ENCODE measurements at regions not wholly inside any gene's neighbourhood (a gene's known extent, or its start where the extent isn't known, plus 50 kb on each side); places are given as distances from the start of the nearest gene placed in this dataset.
"Not testable (repeated sequence)": the region's sequence is repeated elsewhere in the genome, so short reads cannot be mapped to it uniquely, and the experiment has no call there.

DNA sequence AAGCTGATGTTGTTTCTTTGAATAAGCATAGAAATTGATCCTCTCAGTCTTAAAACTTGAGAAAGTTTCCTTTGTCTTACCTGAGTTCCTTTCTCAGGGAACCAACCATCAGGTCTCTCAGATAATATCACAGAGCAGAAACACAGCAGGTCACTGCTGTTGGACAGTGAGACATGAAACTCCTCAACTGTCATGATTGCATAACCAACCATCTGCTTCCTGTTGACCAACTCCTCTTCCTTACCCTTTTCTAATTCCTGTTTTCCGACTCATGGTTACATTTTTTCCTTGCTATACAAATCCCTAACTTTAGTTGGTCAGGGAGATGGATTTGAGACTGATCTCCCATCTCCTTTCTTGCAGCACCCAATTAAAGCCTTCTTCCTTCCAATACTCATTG, 845.3 kb downstream of the FAM181B start:
- no peak for DNase-seq (ENCODE audit: low read depth)

DNA sequence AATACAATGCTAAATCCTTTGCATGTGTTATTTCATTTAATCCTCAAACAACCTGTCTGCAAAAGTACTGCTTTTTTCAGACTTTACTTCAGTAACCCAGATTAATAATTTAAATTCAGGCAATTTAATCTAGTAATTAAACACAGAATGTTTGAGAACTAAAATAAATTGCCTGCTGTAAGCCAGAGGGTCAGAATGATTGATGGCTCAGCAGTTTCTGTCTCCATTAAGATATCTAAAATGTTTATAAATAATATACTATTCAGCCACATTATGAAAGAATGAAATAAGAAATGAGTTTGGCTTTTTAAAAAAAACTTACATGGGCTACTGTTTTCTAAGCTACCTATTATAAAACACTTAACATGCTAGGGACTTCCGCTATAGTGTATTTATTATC, 846.0 kb downstream of the FAM181B start:
- no peak for DNase-seq (ENCODE audit: low read depth)

DNA sequence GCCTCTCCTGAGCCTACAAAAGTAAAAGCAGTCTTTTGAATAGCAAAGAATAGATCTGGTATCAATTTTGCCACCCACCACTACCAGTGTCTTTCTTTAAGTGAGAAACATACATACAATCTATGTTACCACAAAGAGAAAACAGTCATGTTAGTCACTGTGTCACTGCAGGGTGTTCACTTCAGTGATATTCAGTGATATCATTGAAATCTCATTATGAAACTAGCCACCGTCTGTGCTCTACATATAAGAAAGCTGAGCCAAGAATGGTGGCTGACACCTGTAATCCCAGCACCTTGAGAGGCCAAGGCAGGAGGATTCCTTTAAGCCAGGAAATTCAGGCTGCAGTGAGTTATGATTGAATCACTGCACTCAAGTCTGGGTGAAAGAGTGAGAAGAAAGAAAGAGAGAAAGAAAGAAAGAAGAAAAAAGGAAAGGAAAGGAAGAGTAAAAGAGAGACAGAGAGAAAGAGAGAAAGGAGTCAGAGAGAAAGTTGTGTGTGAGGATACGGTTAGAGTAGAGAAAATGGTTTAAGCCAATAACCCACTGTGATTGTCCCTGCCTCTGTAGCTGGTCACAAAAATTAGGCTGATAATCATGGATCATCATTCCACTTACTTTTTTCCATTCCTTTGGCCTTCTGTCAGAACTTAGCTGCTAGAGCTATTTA, 847.1 kb downstream of the FAM181B start:
- no peak for DNase-seq (ENCODE audit: low read depth)

DNA sequence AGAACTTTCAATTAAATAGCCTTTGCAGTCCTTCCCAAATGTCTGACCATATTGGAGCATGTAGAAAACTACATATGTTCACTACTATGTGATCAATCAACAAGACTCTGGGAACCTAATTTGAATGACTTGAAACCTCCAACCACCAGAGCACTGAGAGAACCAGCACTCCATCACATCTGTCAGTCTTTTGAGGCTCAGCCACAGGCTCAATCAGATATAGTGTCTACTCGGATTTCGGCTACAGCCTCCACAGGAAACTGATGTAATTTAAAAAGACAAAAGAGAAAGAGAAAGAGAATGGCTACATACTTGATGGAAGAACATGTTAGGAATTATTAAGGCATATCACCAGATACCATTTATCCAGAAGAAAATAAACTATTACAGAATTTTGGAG, 859.0 kb downstream of the FAM181B start:
- DNase-seq (ENCODE audit: low read depth) = no peak

DNA sequence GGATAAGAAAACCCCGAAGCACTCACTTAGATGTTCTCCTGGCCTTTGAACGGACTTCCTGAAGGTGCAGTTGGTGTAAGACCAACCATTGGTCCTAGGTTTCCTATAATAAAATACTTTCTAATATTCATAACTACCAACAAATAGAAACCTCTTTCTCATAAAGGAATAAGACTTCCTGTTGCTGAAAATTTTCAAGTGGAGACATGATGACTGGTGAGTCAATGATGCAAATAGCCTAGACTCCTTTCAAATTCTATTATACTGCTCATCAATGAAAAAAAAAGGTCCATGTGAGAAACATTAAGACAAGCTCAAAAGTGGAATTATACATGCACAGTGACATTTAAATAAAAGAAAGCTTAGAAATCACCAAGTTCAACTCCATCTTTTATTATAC, 862.8 kb downstream of the FAM181B start:
- DNase-seq (ENCODE audit: low read depth) = no peak

DNA sequence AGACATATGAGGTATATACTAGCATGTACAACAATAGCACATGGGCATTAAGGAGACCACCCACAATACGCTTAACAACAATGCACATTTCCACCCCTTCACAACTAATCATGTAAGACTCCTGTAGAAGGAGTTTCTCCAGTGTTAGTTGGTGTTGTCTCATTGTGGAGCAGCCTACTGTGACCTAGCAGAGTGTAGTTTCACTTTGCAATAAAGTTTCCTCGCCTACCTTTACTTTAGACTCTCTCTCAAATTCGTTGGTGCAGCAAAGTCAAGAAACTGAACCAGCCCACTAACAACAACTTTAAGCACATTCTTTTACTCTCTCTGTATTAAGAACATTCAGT, 863.6 kb downstream of the FAM181B start:
- no peak for DNase-seq (ENCODE audit: low read depth)

DNA sequence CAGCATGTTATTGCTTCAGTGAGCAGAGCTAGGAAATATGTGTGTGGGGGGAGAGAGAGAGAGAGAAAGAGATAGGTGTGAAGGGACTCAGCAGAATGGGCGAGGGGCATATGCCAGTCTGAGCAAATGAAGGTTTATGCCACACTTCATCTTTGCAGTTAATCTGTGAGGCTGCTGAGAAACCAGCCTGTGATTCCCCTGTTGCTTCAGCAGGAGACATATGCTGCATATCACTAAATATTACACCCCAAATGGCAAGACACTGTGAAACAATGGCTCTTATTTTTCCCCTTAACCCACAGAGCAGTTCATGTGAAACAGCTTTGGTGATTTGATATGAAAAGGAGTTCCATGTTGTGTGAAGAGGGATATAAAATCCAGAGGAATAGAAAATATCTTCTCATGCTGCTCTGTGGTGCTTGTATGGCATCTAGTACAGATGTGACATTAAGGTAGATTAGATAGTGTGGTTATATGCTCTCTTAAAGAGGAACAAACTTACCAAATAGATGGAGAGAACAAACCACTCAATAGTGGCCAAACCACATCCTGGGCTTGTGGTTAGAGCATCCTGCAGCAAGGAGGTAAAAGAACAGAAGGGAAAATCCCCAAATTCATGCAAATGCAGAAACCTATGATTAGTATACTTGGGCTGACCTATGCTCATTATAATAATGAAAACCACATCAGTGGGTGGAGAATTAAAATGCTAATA, 864.2 kb downstream of the FAM181B start:
- peak; percentile 69 for DNase-seq (ENCODE audit: low read depth)

DNA sequence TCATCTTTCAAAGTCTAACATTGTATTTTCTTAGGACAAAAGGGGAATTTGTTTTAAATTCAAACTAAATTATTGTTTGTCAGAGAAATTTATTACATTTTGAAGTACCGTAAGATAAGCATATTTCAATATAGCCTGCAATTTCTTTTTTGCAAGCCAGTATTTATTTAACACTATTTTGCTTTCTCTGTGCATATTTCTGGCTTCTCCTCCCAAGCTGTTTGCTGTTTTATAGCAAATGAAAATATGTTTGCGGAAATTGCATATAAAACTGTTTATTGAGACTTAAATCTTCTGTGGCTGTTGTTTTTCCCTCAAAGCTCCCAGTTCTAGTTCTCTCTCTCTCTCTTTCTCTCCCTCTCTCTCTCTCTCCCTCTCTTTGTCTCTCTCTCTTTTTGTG, 866.8 kb downstream of the FAM181B start:
- no peak for DNase-seq (ENCODE audit: low read depth)

DNA sequence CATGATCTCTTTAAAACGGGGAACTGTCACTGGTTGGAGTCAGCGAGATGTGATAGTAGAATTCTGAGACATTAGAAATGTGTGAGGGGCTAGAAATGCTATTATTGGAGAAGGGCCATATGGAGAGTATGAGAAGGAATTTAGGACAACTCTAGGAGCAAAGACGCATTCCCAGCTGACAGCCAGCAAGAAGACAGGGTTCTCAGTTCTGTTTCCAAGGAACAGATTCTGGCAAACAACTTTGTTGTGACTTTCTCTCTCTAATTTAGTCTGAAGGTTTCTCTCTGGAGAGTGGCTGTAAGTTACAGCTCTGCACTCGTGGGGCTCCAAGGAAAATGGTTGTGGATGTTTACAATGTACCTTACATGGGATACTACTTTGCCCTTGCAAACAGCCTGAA, 876.3 kb downstream of the FAM181B start:
- no peak for DNase-seq (ENCODE audit: low read depth)

DNA sequence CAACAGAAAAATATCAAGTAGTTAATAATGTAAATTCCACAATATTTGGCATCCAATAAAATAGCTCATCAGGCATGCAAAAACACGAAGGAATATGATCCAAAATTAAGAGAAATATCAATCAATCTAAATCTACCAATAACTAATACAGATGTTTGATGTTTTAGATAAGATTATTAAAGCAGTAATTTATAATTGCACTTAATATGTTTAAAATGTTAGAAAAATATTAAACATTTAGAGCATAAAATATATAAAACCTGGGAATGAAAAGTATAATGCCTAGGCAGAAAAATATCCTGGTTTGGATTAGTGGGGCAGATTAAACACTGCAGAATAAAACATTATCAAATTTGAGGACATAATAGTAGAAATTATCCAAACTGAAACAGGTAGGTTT, 879.9 kb downstream of the FAM181B start:
- DNase-seq (ENCODE audit: low read depth) = no peak

DNA sequence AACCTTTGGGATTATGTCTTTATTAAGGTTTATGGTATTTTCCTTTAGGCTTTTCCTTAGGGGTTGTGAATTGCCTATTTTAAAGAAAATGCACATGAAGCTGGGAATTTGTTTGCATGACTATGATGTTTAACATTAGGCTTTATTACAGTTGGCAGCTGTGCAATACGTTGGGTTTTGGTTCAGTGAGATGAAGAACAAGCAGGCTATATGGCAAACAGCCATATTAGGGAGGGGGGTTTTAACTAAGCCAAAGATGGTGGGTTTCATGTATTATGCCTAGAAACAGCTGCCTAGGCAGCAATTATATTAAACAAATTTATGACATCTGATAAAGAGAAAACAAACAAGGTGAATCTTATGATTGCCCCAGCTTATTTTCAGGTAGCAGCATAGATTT, 880.8 kb downstream of the FAM181B start:
- DNase-seq (ENCODE audit: low read depth) = no peak

DNA sequence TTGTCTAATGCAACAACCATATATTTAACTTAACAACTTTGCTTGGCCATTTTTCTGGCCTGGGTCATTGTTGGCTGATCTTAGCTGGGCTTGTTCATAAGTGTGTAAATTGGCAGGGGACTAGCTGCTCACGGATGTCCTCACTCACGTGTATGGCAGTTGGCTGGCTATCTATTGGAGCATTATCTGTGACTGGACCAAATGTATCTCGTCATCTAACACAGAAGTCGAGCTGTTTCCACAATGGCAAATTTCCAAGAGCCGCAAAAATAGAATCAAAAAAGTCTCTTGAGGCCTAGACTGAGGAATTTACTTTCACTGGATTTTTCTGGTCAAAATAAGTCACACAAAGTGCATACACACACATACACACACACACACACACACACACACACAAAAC, 893.3 kb downstream of the FAM181B start:
- no peak for DNase-seq (ENCODE audit: low read depth)

DNA sequence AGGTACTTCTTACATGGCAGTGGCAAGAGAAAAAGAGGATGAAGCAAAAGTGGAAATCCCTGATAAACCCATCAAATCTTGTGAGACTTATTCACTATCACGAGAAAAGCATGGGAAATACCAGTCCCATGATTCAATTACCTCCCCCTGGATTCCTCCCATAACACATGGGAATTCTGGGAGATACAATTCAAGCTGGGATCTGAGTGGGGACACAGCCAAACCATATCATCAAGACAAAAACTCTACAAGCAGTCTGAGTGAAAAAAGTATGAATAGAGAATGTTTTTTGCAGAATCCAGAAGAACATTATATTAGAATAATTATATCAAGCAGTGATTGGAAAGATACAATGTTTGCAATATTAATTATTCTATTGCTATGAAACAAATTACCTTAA, 893.7 kb downstream of the FAM181B start:
- DNase-seq (ENCODE audit: low read depth) = no peak

DNA sequence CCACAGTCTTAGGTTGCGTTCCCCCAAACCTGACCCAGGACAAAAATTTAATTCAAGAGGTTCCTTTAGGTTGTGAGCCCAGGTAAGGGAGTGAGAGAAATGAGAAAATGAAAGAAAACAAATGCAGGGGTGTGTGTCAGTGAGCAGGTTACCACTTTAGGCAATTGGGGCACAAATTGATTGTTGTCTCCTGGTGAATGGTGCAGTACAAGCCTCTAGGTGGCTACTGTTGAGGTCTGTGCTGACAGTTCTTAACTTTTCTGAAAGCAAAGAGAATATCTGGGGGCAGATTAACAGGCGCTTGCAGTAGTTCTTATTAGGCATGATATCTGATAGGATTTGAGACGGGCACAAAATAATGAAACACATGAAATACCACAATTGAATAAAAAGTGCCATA, 894.6 kb downstream of the FAM181B start:
- DNase-seq (ENCODE audit: low read depth) = no peak

DNA sequence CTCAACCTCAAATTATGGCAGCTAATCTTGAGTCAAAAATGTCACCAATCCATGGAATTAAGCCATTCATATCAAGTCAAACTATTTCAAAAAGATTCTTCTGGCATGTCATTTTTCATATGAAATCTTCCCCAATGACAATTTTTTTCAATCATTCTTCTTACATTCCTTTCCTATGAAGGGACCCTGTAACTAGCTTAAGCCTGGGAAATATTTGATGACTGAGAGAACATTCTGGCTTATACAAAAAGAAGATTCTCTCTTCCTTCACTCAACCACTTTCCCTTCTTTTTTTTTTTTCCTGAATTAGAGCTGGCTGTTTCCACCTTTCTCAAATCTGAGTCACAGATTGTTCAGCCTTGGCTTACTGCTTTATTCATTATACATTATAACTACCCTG, 903.7 kb downstream of the FAM181B start:
- DNase-seq (ENCODE audit: low read depth) = no peak

DNA sequence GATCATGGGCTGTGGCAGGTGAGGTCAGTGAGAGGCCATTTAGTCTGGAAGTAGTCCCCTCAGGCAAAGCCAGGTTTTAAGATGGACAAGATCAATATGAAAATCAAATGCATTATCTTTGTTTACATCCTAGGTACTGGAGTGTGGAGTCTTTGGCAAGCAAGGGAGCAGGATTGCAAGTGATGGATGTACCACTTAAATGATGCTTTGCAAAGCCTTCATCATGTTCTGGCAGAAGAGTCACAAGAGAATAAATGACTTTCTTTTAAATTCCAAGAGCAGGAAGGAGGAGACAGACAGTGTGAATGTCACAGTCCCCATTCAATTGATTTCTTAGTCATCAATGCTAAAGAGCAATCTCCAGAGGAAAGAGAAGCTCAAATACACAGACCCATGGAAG, 908.3 kb downstream of the FAM181B start:
- no peak for DNase-seq (ENCODE audit: low read depth)

DNA sequence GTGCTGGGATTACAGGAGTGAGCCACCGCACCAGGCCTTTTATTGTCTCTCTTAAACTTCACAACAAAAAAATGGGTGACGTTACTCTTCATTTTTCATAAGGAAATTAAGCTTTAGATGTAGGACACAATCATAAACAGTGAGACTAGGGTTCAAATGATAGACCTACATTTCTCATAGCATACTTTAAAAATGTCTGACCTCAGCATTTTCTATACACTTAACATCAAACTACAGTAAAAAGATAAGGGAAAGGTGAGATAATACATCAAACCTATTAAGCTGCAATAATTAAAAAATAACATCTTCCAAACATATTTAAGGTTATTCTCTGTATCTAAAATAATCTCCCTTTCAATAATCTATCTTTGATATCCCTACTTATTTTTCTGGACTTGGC, 914.2 kb downstream of the FAM181B start:
- no peak for DNase-seq (ENCODE audit: low read depth)

DNA sequence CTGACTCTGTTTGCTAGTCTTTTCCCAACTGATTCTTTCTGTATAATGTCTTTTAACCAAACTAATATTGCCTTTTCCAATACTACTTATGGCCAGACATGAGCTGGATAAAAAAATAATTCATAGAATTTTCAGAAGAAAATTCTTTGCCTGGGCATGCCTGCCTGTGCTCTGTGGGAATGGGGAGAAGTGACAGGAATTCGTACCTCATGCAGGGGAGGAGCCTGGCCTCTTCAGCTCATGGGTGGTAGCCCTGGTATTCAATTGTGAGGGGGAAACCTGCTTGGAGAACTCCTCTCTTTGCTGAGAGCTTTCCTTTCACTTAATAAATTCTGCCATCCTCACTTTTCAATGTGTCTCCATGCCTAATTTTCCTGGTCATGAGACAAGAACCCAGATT, 928.8 kb downstream of the FAM181B start:
- no peak for DNase-seq (ENCODE audit: low read depth)

DNA sequence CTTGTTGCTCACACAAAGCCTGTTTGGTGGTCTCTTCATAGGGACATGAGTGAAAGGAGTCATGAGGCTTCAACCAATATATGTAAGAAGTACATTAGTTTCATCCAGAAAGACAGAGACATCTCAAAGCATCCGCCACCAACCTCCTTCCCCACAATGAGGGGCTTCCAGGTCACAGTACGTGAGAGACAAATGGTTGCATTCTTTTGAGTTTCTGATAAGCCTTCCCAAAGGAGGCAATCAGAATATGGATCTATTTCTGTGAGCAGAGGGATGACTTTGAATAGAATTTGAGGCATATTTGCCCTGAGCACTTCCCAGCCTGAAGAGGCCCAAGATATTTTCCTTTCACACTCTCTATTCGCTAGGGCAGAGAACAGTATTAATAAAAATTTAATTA, 931.1 kb downstream of the FAM181B start:
- no peak for DNase-seq (ENCODE audit: low read depth)

DNA sequence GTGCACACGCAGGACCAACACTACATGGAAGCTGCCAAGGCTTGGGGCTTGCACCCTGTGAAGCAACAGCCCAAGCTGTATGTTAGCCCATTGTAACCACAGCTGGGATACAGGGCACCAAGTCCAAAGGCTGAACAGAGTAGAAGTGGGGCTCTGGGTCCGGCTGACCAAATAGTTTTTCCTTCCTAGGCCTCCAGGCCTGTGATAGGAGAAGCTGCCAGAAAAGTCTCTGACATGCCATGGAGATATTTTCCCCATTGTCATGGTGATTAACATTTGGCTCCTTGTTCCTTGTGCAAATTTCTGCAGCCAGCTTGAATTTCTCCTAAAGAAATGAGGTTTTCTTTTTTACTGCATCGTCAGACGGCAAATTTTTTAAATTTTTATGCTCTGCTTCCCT, 941.2 kb downstream of the FAM181B start:
- no peak for DNase-seq (ENCODE audit: low read depth)

DNA sequence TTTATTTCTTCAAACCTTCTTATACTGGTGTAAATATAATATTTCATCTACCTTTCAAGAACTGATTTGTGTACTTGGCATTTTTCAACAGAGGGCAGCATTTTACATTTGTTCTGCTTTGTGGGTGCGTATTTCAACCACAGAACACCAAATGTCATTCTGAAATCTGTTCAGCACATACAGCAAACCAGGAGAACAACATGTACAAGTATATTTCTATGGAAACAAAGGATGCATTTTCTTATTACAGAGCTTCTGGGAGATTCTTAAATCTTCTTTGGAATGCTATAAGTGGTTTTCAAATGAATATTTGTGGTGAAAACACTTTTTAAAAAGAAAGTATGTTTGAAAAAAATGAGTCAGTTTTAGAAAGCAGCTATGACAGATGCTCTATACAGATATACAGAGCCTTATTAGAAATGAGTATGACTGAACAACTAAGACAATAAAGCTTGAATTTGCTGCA, 946.0 kb downstream of the FAM181B start:
- DNase-seq (ENCODE audit: low read depth) = no peak

DNA sequence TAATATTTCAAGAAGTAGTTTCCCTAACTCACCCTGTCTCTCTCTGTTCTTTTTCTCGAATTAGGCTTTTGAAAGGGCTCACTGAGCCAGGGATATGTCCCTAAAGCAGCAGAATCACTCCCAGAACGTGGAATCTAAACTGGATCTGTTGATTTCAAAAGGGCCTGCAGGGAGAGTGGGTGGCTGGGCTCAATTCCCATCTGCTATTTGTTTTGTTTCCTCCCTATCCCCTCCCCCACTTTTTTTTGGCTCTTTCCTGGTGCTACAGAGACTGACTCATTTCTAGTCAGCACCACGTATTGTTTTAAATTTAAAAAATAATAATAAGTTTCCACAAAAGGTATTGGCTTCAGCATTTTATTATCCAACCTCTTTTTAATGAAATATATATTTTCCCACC, 961.5 kb downstream of the FAM181B start:
- DNase-seq (ENCODE audit: low read depth) = no peak

DNA sequence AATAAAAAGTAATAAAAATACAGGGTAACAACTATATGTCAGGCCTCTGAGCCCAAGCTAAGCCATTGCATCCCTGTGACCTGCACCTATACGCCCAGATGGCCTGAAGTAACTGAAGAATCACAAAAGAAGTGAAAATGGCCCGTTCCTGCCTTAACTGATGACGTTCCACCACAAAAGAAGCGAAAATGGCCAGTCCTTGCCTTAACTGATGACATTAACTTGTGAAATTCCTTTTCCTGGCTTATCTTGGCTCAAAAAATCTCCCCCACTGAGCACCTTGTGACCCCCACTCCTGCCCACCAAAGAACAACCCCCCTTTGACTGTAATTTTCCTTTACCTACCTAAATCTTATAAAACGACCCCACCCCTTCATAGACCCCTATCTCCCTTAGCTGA, 963.8 kb downstream of the FAM181B start:
- DNase-seq (ENCODE audit: low read depth) = not testable (repeated sequence)
